Chondrocyte (in vitro differentiated cells): ENCODE measurements at regions not wholly inside any gene's neighbourhood (a gene's known extent, or its start where the extent isn't known, plus 50 kb on each side); places are given as distances from the start of the nearest gene placed in this dataset.

Source experiments
- DNase-seq: peaks from one replicate; pipeline ENCODE4 v3.0.0; 2021; ENCODE audit warnings: mixed read lengths, low spot score
- H3K27ac Mint-ChIP-seq: one replicate; pipeline ENCODE4 v1.8.0; 2021; ENCODE audit warnings: mild to moderate bottlenecking, moderate library complexity, mixed read lengths; ENCODE audit not compliant: unreplicated experiment
- H3K27me3 Mint-ChIP-seq: 2 replicates; pipeline ENCODE4 v1.8.0; 2021; ENCODE audit warnings: low read depth, mixed read lengths
- H3K36me3 Mint-ChIP-seq: 2 replicates; pipeline ENCODE4 v1.8.0; 2021; ENCODE audit warnings: low read depth, mixed read lengths
- H3K4me1 Mint-ChIP-seq: 2 replicates; pipeline ENCODE4 v1.8.0; 2021; ENCODE audit warnings: low read depth, mild to moderate bottlenecking, mixed read lengths
- H3K4me3 Mint-ChIP-seq: one replicate; pipeline ENCODE4 v1.8.0; 2021; ENCODE audit warnings: mild to moderate bottlenecking, moderate library complexity, mixed read lengths; ENCODE audit not compliant: unreplicated experiment
- H3K9me3 Mint-ChIP-seq: 2 replicates; pipeline ENCODE4 v1.8.0; 2021; ENCODE audit warnings: low read depth, mixed read lengths
- CTCF ChIP-seq: fragments of 200-600 bp; sonication (generic); IDR thresholded peaks from 2 replicates; pipeline ENCODE4 v1.5.0; 2021; ENCODE audit warnings: antibody characterized with exemption, mild to moderate bottlenecking, moderate library complexity

GRCh38 chr5:71810023-71810422, 90.9 kb downstream of the CARTPT start:
- no peak for TF ChIP-seq CTCF
- no peak overlapping the region for H3K27ac Mint-ChIP-seq
- peaks cover 8% of the 10 kb centered on the region for H3K27me3 Mint-ChIP-seq
- H3K4me3 Mint-ChIP-seq, result no peak overlapping the region
- H3K4me1 Mint-ChIP-seq, result peaks cover 9% of the 10 kb centered on the region
- no peaks in the 10 kb centered on the region for H3K9me3 Mint-ChIP-seq
- DNase-seq, result no peak
- H3K36me3 Mint-ChIP-seq, result peaks cover 2% of the 10 kb centered on the region

GRCh38 chr5:71810471-71811195, 91.6 kb downstream of the CARTPT start:
- no peak overlapping the region for H3K27ac Mint-ChIP-seq
- no peak for TF ChIP-seq CTCF
- H3K36me3 Mint-ChIP-seq, result peaks cover 2% of the 10 kb centered on the region
- peaks cover 9% of the 10 kb centered on the region for H3K4me1 Mint-ChIP-seq
- no peaks in the 10 kb centered on the region for H3K9me3 Mint-ChIP-seq
- H3K27me3 Mint-ChIP-seq, result peaks cover 8% of the 10 kb centered on the region
- no peak for DNase-seq
- H3K4me3 Mint-ChIP-seq, result no peak overlapping the region

- Mint-ChIP-seq H3K4me3 (no peak overlapping the region), H3K27ac (no peak overlapping the region)
- DNase-seq, result no peak
These were observed 92.7 kb downstream of the CARTPT start for GRCh38 chr5:71811779-71812178.

GRCh38 chr5:71816307-71816706, 97.2 kb downstream of the CARTPT start:
- Mint-ChIP-seq H3K4me3 (no peak overlapping the region), H3K27me3 (peaks cover 13% of the 10 kb centered on the region), H3K4me1 (no peaks in the 10 kb centered on the region), H3K27ac (no peak overlapping the region), H3K9me3 (peaks cover 8% of the 10 kb centered on the region), H3K36me3 (peaks cover 4% of the 10 kb centered on the region)
- TF ChIP-seq CTCF, result no peak
- DNase-seq, result no peak

More at GRCh38 chr5:71811779-71812178, 92.7 kb downstream of the CARTPT start:
- no peak for TF ChIP-seq CTCF
- Mint-ChIP-seq H3K9me3 (no peaks in the 10 kb centered on the region), H3K36me3 (peaks cover 2% of the 10 kb centered on the region), H3K4me1 (peaks cover 6% of the 10 kb centered on the region), H3K27me3 (peaks cover 8% of the 10 kb centered on the region)

- H3K27me3 Mint-ChIP-seq, result peaks cover 14% of the 10 kb centered on the region
- H3K9me3 Mint-ChIP-seq, result peaks cover 19% of the 10 kb centered on the region
- H3K36me3 Mint-ChIP-seq, result peaks cover 5% of the 10 kb centered on the region
- DNase-seq, result no peak
- H3K27ac Mint-ChIP-seq, result no peak overlapping the region
- H3K4me1 Mint-ChIP-seq, result no peaks in the 10 kb centered on the region
- TF ChIP-seq CTCF, result no peak
- H3K4me3 Mint-ChIP-seq, result no peak overlapping the region
These were observed 98.8 kb downstream of the CARTPT start for GRCh38 chr5:71817891-71818290.
